AG09319 (cell line): ENCODE measurements at regions not wholly inside any gene's neighbourhood (a gene's known extent, or its start where the extent isn't known, plus 50 kb on each side); places are given as distances from the start of the nearest gene placed in this dataset.
"Not testable (repeated sequence)": the region's sequence is repeated elsewhere in the genome, so short reads cannot be mapped to it uniquely, and the experiment has no call there.

ENCODE experiments used
- DNase-seq: peaks from one replicate; pipeline ENCODE4 v3.0.0-alpha.2; 2010; ENCODE audit warnings: low read depth; ENCODE audit errors: extremely low read depth
- TF ChIP-seq, protein P1 (sequence below): IDR thresholded peaks from 2 replicates; pipeline ENCODE4 v1.5.1; 2011; ENCODE audit warnings: low read depth, mild to moderate bottlenecking, inconsistent platforms, low read length, moderate library complexity

DNA sequence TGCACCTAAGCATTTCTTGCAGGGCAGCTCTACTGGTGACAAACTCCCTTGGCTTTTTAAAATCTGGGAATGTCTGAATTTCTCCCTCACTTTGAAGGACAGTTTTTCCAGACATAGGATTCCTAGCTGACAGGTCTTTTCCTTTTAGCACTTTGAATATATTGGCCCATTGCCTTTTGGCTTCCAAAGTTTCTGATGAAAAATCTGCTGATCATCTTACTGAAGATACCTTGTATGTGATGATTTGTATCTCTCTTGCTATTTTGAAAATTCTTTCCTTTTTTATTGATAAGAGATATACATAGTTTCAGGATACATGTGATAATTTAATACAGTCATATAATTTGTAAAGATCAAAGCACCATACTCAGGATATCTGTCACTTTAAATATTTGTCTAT is 211.1 kb downstream of the ZIC5 start:
- no peak for DNase-seq
- TF ChIP-seq, protein P1, sequence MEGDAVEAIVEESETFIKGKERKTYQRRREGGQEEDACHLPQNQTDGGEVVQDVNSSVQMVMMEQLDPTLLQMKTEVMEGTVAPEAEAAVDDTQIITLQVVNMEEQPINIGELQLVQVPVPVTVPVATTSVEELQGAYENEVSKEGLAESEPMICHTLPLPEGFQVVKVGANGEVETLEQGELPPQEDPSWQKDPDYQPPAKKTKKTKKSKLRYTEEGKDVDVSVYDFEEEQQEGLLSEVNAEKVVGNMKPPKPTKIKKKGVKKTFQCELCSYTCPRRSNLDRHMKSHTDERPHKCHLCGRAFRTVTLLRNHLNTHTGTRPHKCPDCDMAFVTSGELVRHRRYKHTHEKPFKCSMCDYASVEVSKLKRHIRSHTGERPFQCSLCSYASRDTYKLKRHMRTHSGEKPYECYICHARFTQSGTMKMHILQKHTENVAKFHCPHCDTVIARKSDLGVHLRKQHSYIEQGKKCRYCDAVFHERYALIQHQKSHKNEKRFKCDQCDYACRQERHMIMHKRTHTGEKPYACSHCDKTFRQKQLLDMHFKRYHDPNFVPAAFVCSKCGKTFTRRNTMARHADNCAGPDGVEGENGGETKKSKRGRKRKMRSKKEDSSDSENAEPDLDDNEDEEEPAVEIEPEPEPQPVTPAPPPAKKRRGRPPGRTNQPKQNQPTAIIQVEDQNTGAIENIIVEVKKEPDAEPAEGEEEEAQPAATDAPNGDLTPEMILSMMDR, result no peak

- TF ChIP-seq, protein P1, result no peak
- no peak for DNase-seq
Observed at GRCh38 chr13:99759163-99759552, 212.4 kb downstream of the ZIC5 start.

DNA sequence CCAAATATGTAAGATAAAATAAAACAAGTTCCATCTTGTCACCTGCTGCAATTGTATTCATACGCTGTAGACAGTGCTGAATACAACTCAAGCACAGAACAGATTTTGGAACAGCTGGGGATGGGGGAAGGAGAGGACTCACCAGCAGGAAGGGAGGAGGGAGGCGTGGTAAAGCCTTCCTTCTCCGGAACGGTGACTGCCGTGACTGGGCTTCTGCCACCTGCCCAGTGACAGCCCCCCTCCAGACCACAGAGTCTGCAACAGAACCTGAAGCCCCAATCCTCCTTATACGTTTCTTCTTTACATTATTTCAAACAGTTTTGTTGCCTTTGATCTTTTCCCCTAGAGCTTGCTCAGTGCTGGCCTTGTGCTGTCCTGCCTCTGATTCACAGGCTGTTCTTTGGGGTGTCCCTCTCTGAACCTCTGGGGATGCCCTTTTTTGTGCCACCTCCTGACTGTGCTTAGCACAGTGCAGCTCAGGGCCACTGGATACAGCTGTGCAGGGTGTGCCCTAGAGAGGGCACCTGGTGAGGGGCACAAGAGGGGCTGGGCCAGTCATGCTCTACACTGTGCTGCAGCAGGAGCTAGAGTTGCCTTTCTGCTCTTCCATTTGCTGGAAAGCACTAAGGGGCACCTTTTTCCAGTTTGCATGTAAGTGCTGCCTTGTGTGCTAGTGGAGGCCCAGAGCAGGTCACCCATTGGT is 213.0 kb downstream of the ZIC5 start:
- TF ChIP-seq, protein P1, result no peak
- no peak for DNase-seq

DNA sequence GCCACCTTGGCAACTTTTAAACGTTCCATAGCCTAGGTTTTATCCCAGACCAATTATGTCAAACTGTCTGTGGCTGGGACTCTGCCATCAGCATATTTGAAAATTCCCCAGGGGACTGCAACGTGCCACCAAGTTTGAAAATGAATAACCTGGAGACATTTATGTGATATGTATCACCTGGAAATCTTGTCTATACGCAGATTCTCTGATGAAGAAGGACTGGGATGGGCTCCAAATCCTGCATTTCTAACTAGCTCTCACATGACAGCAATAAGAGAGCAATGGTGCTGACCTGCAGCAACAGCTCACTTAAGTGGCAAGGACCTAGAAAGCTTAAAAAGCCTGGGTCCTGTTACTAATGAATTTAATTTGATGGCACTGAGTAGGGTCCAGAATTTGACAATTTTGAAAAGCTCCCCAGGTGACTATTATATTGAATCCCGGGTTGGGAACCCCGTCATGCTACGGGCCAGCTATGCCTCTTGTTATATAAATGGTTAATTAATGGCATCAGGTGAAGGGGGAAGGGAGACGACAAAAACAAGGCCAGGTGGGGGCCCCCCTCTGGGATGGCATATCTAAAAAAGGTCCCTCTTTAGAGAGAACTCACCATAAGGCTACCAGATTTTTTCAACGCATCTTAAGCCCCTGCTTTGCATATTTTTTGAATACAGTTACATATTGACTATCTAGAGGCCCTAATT is 213.7 kb downstream of the ZIC5 start:
- TF ChIP-seq, protein P1, result no peak
- no peak for DNase-seq

GRCh38 chr13:99756281-99756680 is 215.3 kb downstream of the ZIC5 start:
- DNase-seq, result no peak
- TF ChIP-seq, protein P1, result no peak

DNA sequence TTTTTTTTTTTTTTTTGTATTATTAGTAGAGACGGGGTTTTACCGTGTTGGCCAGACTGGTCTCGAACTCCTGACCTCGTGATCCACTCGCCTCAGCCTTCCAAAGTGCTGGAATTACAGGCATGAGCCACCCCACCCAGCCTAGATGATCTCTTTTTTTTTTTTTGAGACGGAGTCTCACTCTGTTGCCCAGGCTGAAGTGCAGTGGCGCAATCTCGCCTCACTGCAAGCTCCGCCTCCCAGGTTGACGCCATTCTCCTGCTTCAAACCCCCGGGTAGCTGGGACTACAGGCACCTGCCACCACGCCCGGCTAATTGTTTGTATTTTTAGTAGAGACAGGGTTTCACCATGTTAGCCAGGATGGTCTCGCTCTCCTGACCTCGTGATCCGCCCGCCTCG is 216.8 kb downstream of the ZIC5 start:
- not testable (repeated sequence) for DNase-seq

GRCh38 chr13:99752373-99752772 is 219.2 kb downstream of the ZIC5 start:
- TF ChIP-seq, protein P1, result no peak
- DNase-seq, result no peak
